ENCODE measurements at regions not wholly inside any gene's neighbourhood (a gene's known extent, or its start where the extent isn't known, plus 50 kb on each side); places are given as distances from the start of the nearest gene placed in this dataset.

GRCh38 chr20:21826976-21827375 lies 121.5 kb downstream of the PAX1 start:
- TF ChIP-seq CTCF (IDR thresholded peaks at IDR 0.05; ENCODE audit: low read depth, low read length) (no peak), POLR2A (IDR thresholded peaks at IDR 0.05; ENCODE audit: extremely low read depth, insufficient read length) (no peak), MAX (IDR thresholded peaks at IDR 0.05; ENCODE audit: low read depth, low read length) (no peak)

Data from NB4 (cell line).